ENCODE measurements at regions not wholly inside any gene's neighbourhood (a gene's known extent, or its start where the extent isn't known, plus 50 kb on each side); places are given as distances from the start of the nearest gene placed in this dataset.
"Not testable (repeated sequence)": the region's sequence is repeated elsewhere in the genome, so short reads cannot be mapped to it uniquely, and the experiment has no call there.

DNA sequence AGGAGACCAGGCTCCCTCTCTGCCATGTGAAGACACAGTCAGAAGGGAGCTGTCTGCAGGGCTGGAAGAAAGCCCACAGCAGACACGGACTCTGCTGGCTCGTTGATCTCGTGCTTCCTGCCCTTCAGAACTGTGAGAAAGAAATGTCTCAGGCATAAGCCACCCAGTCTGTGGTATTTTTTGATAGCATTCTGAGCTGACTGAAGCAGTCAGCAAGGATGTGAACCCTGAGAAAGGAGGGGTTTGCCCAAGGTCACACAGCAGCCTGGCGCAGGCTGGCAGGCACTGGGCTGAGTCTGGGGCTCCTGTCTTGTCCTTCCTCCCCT is 255.1 kb upstream of the B3GAT1 start:
- no peak for DNase-seq (ENCODE audit: low read depth, low spot score)

DNA sequence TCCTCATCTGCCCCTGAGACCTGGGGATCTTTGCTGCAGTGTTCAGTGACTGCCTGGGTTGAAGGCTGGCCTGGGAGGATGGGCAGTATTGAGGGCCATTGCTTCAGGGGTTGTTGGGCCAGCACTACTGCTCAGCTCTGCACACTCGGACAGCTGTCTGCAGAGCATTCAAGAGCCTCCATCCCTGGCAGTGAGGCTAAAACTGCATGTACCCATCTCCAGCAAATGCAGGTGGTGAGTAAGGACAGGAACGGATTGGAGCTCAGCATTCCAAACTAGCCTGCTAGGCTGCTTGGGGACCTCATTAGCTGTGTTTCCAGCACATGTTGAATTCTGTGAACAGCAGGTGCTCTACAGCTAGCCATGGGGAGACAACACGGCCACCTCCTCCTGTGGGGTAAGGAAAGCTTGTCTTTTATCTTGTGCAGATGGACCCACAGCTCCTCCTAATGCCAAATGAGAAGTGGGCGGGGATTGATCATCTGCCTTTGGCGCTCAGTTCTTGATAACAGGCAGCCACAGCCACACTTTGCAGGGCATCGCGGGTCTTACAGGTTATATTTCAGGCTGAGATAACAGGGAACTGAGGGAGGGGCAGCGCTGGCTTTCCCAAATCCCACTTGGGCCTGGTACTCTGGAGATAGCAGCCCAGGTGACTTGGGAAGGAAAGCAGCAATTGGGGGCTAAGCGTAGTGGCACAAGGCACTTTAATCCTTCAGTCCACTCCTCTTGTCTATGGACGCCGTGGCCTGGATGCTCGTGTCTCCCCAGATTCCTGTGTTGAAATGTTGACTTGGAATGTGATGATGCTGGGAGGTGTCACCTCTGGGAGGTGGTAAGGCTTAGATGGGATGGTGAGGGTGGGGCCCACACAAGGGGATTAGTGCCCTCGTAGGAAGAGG is 254.5 kb upstream of the B3GAT1 start:
- DNase-seq (ENCODE audit: low read depth, low spot score): no peak

DNA sequence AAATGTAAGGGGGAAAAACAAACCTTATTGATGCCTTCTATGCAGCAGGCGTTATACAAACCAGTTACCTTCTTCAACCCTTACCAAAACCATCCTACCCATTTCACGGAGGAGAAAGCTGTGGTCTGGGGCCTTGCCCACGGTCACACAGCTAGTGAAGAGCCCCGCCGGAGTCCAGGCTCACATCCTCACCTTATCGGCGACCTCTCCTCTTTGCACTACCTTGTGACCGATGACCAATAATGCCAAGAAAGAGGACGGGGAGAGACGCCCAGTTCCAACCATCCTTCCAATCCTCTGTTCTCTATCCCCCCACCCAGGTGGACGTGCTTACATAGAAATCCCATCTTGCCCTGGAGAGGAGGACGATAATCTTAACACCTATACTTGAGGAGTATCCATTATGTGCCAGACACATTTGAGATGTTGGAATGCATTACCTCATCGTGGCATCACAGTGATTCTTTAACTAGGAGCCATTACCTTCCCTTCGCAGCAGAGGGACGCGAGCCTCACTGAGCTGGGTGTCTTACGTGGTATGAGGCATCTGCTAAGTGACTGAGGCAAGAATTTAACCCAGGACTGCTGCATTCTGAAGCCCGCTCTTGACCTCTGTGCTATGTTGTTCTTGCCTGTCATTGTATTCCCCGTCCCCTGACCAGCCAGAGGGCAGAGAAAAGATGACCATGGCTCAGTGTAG is 253.7 kb upstream of the B3GAT1 start:
- DNase-seq (ENCODE audit: low read depth, low spot score): no peak

DNA sequence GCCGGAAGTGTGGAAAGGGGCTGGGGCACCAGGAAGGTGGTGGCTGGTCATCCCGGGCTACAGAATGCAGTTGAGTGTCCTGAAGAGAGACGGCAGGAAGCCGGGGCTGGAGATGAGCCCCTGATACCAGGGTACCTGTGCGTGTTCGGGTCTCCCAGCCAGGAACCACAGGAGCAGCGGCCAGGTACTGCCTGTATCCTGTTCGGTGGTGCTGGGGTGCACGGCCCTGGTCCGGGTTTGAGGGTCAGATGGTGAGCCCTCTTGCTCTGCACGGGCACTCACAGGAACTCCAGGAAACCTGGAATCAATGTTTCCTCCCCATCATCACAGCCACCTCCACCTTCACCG is 253.1 kb upstream of the B3GAT1 start:
- no peak for DNase-seq (ENCODE audit: low read depth, low spot score)

DNA sequence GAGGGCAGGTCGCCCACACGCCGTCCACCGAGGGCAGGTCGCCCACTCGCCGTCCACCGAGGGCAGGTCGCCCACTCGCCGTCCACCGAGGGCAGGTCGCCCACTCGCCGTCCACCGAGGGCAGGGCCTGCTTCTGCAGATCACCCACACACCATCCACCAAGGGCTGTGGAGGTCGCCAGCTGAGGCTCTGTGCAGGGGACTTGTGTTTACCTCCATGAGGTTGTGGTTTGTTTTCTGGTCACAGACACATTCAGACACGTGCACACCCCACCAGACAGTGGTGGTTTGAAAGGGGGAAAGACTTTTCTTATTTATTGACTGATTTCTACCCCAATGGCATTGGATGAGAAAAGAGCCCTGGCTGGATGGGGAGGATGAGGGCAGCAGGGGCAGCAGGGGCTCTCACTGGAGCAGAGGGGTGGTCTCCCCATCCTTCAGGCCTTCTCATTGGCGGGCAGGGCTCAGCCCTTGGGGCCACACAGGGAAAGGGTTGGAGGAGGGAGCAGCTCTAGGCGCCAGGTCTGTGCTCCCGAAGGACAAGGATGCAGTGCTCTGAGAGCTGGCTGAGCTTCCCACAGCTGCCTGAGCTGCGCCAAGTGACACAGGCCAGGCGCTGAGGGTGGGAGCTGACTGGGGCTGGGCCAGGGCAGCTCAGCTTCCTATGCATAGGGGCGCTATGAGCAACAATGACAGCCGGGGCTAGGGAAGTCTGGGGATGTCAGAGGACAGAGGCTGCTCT is 252.6 kb upstream of the B3GAT1 start:
- no peak for DNase-seq (ENCODE audit: low read depth, low spot score)

DNA sequence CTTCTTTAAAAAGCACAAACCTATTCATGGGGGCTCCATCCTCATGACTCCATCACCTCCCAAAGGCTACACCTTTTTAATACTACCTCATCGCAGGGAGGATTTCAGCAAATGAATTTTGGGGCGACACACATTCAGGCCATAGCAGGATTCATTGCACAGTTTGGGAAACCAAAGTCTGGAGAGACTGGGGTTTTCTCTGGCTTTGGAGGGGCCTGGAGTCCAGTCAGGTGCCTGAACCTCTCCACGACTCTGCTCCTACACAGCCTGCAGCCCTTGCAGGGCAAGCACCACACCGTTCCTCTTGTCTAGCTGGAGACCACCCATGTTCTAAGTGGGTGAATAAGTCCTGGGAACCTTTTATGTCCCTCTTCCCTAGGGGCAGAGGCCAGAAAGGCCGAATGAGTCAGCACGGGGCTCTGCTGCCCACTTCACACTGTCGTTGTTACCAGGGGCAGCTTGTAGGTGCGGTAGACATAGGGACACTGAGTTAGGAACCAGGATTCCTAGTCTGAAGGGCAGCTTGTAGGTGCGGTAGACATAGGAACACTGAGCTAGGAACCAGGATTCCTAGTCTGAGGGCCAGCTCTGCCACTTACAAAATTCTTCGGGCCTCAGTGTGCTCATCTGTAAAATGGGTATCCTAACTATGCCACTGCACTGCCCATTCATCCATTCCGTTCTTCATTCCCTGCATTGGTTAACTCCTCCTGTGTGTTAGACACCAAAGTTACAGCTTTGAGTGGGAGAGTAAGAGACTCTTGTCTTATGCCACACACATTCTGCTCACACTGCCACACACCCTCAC is 251.7 kb upstream of the B3GAT1 start:
- no peak for DNase-seq (ENCODE audit: low read depth, low spot score)

DNA sequence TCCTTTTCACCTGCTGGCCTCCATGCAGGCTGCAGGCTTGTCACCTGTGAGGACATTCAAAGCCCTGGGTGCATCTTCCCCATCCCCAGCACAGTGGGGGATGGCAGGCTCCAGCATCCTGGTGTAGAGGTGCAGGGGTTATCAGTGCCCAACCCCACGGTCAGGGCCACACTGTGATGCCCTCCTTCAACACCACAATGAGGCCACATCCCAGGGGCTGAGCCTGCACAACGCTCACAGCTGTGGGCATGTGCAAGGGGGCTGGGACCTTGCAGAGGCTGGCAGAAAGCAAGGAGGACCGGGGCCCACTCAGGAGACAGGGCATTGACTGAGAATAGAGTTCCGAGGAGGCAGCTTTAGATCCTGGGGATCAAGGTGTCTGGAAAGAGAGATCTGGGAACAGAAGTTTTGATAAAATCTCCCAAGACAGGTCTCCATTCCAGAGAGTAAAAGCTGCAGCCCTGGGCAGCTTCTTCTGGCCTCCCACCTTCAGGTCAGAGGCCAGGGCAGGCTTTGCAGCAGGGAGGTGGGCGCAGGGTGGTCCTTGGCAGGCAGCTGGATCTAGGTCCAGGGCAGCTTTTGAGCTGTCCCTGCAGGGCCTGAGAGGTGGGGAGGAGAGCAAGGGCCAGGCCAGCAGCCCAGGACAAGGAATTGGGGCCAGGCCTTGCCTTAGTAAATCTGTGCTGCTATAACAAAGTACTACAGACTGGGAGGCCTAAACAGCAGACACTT is 250.8 kb upstream of the B3GAT1 start:
- DNase-seq (ENCODE audit: low read depth, low spot score): no peak

DNA sequence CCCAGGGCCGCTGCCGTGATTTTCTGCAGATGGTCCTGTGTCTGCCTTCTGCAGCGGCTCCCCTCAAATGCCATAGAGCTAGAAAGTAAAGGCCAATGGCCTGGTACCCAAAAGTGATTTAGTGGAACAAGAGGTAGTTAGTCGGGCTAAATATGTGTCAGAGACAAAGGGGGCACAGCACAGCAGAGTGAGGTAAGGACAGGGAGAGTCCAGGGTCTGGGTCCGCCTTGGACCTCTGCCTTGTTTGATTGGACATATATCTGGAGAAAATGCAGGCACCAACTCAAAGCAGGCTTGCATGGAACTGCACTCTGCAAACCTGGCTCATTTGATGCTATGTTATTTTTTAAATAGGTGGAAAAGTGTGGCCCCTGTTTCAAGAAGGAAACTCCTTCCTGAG is 249.6 kb upstream of the B3GAT1 start:
- no peak for DNase-seq (ENCODE audit: low read depth, low spot score)

DNA sequence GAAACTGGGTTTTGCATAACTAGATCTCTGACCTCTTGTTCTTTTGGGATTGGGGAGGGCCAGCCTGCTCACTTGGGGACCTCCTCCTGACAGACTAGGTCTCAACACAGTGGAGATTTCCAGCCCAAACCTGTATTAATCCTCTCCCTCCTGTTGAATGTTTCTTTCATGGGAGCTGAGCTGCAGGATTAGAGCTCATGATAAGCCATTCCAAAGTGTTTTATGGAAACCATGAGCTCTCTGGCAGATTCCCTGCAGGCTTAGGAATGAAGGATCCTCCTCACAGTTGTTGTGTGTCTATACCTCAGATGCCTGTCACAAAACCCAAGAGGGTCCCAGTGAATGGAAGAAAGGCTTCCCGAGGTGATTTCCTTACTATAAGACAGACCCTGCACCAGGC is 248.4 kb upstream of the B3GAT1 start:
- DNase-seq (ENCODE audit: low read depth, low spot score): no peak

DNA sequence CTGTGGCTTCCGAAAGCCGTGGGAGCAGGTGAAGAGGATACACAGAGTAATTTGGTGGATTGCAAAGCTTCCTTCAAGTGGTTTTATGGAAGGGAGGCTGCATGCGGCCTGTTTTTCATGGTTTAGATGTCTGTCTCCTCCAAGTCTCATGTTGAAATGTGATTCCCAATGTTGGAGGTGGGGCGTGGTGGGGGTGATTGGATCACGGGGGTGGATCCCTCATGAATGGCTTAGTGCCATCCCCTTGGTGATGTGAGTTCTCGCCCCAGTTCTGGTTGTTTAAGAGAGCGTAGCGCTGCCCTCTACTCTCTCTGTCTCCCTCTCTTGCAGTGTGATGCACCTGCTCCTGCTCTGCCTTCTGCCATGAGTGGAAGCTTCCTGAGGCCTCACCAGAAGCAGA is 247.8 kb upstream of the B3GAT1 start:
- DNase-seq (ENCODE audit: low read depth, low spot score): no peak

DNA sequence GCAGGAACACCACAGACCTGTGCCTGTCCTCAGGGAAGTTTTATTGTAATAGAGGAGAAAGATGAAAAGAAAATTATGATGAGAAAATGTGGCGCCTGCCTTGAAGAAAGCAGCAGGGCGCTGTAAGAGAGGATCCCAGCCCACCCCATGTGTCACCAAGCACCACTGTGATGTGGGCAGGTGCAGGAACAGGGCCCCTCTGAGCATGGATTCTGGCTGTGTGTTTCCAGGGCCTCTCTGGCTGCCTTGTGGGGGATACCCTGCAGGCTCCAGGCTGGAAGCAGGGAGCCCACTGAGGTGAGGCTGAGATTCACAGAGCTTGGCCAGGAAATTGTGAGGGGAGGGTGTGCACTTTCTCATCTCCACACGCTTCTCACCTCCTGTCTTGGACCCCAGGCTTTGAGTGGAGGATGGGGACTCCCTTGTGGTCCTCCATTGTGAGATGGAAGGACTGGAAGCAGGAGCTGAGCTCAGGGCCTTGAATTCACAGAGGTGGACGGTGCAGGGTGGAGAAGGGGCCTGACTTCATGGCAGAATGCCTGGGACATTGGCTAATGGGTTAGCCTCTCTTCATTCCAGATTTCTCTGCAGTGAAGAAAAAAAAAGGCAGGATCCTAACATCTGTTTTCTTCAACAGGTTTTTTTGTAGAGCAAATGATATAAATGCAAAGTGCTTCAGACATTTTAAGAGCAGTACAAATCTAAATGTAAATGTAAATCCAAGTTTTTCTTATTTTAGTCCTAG is 246.6 kb upstream of the B3GAT1 start:
- DNase-seq (ENCODE audit: low read depth, low spot score): no peak

DNA sequence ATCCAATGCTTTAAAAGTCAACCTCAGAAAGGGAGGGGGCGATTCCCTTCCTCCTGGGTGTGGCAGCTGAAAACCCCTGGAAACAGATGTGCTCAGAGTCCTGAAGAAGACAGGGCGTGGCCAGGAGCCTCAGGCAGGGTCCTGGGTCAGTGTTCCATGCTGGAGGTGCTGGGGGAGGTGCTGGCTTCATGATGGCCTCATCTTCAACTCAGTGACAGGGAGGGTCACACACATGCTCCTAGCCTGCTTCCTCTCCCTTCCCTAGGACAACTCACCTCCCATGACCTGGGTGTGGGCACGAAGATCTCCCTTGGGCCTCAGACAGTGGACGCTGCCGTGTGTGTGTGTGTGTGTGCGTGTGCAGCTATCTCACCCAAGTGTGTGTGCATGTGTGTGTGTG is 245.6 kb upstream of the B3GAT1 start:
- no peak for DNase-seq (ENCODE audit: low read depth, low spot score)

DNA sequence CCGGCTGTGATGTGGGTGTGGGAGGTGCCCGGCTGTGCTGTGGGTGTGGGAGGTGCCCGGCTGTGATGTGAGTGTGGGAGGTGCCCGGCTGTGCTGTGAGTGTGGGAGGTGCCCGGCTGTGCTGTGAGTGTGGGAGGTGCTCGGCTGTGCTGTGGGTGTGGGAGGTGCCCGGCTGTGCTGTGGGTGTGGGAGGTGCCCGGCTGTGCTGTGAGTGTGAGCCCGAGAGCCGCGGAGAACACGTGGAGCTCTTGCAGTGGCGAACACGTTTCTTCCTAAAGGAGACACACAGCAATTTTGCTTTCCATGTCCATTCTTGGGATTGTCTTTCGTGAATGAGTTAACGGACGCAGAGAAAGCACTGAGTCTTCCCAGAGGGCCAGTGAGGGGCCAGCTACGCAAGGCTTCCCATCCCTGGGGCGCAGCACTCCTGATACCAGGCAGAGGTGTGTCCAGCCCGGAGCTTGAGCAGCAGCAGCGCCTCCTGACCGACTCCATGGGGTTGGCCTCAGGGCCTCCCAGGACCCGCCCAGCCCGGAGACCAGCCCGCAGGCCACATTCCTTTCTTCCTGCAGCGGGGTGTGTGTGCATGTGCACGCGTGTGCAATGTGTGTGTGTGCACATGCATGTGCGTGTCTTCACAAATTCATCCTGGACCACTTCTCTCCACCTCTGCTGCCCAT is 245.0 kb upstream of the B3GAT1 start:
- DNase-seq (ENCODE audit: low read depth, low spot score): no peak

DNA sequence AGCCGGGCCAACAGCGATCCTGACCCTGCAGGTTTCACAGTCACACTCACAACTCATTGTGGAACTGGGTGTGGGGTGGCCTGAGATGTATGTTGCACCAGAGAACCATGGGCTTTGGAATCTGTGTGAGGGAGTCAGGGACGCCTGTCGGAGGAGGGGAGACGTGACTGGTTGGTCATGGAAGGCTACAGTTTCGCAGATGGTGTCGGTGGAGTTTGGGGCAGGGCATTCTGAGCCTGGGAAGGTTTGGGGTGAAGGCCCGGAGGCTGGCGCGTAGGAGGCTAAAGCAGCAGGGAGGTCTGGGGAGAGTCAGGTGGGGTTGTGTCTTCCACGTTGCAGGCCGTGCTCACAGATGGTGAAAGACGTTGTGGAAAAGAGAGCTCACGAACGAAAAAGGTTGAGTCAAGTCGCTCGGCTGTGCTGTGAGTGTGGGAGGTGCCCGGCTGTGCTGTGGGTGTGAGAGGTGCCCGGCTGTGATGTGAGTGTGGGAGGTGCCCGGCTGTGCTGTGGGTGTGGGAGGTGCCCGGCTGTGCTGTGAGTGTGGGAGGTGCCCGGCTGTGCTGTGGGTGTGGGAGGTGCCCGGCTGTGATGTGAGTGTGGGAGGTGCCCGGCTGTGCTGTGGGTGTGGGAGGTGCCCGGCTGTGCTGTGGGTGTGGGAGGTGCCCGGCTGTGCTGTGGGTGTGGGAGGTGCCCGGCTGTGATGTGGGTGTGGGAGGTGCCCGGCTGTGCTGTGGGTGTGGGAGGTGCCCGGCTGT is 244.2 kb upstream of the B3GAT1 start:
- DNase-seq (ENCODE audit: low read depth, low spot score): not testable (repeated sequence)

DNA sequence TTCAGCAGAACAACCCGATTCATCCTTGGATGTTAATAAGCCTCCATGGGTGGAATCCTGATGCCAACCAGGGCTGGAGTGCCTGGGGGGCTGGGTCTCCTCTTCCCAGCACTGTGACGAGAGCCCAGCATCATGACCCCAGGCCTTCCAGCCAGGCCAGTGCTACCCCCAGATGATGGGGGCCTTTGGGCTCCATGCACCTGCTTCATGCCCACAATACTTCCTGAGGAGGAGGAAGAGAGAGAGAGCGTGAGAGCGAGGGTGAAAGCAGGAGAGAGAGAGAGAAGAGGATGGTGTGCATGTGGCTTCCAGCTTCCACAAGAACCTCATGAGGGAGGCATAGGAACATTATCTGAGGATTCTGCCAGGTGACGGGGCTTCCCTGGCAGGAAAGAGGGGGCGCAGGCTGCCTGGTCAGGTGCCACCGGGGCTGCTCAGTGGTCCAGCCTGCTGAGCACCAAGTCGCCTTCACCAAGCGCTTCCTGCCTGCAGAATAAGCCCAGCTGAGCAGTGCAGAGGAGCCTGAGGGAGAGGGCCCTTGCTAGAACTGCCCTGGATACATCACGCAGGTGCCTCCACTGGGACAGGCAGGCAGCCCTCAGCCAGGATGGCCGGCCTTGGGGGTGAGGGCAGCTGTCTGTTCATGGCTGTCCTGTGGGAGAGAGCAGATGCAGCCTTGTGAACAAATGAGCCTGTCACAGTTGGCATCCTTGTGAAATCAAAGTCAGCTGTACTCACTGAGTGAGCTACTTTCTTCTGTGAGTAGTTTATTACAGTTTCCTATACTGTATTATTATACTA is 243.3 kb upstream of the B3GAT1 start:
- no peak for DNase-seq (ENCODE audit: low read depth, low spot score)

DNA sequence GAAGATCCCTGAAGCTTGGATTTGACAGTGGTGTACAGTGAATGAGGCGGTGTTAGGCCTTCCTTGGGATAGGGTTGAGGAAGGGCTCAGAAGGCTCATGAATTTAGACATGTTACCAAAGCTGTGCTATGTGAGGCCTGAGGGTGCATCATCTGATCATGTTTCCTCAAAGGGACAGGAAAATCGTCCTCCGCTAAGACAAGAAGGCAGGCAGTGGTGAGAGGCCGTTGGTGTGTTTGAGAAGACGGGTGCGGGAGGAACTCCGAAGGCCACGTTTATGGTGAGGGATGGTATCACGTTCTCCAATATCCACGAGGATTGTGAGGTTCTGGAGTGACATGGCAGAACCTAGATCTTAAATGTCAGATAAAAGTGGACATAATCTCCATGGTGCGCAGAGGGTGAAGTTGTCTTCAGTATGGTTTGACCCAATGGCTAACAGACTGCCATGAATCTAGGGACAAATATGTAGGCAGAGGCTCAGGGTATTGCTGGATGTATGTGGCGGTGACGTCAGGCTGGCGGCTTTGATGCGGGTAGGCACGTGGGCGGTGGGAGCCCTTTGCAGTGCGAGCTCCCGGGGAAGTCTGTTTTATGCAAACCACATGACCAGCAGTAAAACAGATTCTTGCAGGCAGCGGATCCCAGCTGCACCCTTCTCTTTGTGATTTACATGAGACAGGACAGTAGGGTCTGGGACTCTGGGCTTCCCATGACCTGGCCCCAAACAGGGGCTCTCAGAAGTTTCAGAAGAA is 242.3 kb upstream of the B3GAT1 start:
- DNase-seq (ENCODE audit: low read depth, low spot score): no peak

DNA sequence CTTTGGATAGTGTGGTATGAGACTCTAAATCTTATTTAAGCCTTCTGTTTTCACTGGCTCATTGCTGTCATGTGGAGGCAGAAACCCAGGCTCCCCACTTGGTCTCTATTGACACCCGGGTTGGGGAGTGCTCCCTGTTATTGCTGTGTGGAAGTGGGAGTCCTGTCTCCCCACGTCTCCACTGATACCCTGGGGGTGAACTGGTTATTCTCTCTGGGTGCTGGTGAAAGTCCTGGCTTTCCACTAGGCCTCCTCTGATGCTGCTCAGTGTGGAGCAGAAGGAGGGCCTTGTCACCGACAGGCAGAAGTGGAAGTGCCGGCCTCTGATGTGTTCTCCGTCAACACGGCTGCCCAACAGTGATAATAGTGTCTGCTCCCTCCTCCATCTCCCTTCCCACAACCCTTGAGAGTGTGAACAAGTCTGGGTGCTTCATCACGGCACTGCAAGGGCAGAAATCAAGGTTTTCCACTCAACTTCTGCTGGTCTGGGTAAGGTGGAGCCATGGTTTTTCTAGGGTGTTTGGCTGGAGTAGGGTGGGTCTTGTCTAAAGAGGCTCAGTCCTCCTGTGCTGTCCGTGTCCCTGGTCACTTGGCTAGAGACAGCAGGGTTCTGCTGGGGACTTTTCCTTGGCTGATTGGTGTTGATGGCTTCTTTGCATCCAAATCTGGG is 240.7 kb upstream of the B3GAT1 start:
- DNase-seq (ENCODE audit: low read depth, low spot score): no peak

Measured in brain pericyte (primary cell).